ENCODE measurements at regions not wholly inside any gene's neighbourhood (a gene's known extent, or its start where the extent isn't known, plus 50 kb on each side); places are given as distances from the start of the nearest gene placed in this dataset.

- BruUV-seq (replicated peaks), result no TSS peak
- intact Hi-C loops (cut with micrococcal nuclease), result no loop called here
- Histone ChIP-seq H3K79me2 (ENCODE audit: insufficient read depth, low read length) (no peaks in the 10 kb centered on the region), H3K36me3 (ENCODE audit: control insufficient read depth in 1 of 2, insufficient read depth in 2 of 2, low read length in 2 of 2) (no peaks in the 10 kb centered on the region), H3K27ac (ENCODE audit: low read depth, low read length) (no peak overlapping the region), H4K20me1 (ENCODE audit: insufficient read depth) (no peaks in the 10 kb centered on the region), H3K9ac (ENCODE audit: low read length) (no peak overlapping the region), H3K9me3 (ENCODE audit: control insufficient read depth in 1 of 2, insufficient read depth in 1 of 2, low read depth in 1 of 2, low read length in 2 of 2) (no peaks in the 10 kb centered on the region), H3K9me2 (ENCODE audit: insufficient read depth) (no peaks in the 10 kb centered on the region), H3K27me3 (ENCODE audit: insufficient read depth, low read length) (no peaks in the 10 kb centered on the region), H3K4me1 (ENCODE audit: control insufficient read depth in 1 of 2, insufficient read depth in 2 of 2, low read length in 2 of 2) (no peaks in the 10 kb centered on the region), H3K4me2 (ENCODE audit: low read length) (no peak overlapping the region), H2AFZ (ENCODE audit: low read depth, low read length, poor library complexity, severe bottlenecking) (no peak overlapping the region), H3K4me3 (replicated peaks in 1 of 2; ENCODE audit: low read depth in 1 of 2, low read length in 2 of 2) (no peak overlapping the region)
- ATAC-seq, result no peak
- RAD21 ChIA-PET (ENCODE audit: low non-redundant PET in 1 of 2, low total read pairs in 2 of 2, uncharacterized antibody in 2 of 2, unreplicated experiment in 2 of 2), result no interaction called here
- CTCF ChIA-PET, result no interaction called here
- no peak for DNase-seq (ENCODE audit: low read depth, low spot score)
- no peak for TF ChIP-seq MAX (IDR thresholded peaks at IDR 0.05)
- no peak for TF ChIP-seq EGR1 (IDR thresholded peaks at IDR 0.05; ENCODE audit: low read depth)
- no peak for TF ChIP-seq SRF (IDR thresholded peaks at IDR 0.05; ENCODE audit: low read depth)
- TF ChIP-seq FOSL1 (IDR thresholded peaks at IDR 0.05; ENCODE audit: low read depth), result no peak
- no peak for TF ChIP-seq RAD21 (IDR thresholded peaks at IDR 0.05; ENCODE audit: low read depth)
- TF ChIP-seq ATF3 (IDR thresholded peaks at IDR 0.05), result no peak
- no peak for TF ChIP-seq YY1 (IDR thresholded peaks at IDR 0.05; ENCODE audit: extremely low read depth, insufficient replicate concordance, low read depth, low read length)
- no peak for TF ChIP-seq JUND (IDR thresholded peaks at IDR 0.05)
- no peak for TF ChIP-seq EZH2phosphoT487 (IDR thresholded peaks at IDR 0.05; ENCODE audit: borderline replicate concordance)
- no peak for TF ChIP-seq TCF7L2 (IDR thresholded peaks at IDR 0.05; ENCODE audit: borderline replicate concordance, extremely low read depth, insufficient read depth, insufficient read length)
- TF ChIP-seq POLR2A (IDR thresholded peaks at IDR 0.05; ENCODE audit: borderline replicate concordance, extremely low read depth, insufficient read depth, insufficient read length), result no peak
- TF ChIP-seq POLR2AphosphoS5 (IDR thresholded peaks at IDR 0.05; ENCODE audit: low read depth, low read length), result no peak
- TF ChIP-seq CBX3 (IDR thresholded peaks at IDR 0.05; ENCODE audit: low read depth), result no peak
- no peak for TF ChIP-seq REST (IDR thresholded peaks at IDR 0.05; ENCODE audit: low read depth)
- POLR2A ChIA-PET, result no interaction called here
Measured at GRCh38 chr4:132316738-132317137, 832.4 kb upstream of the PCDH10 start.
